Loucy (cell line): ENCODE measurements at regions not wholly inside any gene's neighbourhood (a gene's known extent, or its start where the extent isn't known, plus 50 kb on each side); places are given as distances from the start of the nearest gene placed in this dataset.

Source experiments
- H2AFZ ChIP-seq: fragments of 200-600 bp; sonication (generic); 2 replicates; pipeline ENCODE4 v1.6.0; 2016; ENCODE audit warnings: antibody characterized with exemption, mild to moderate bottlenecking, low read length, moderate library complexity
- H3F3A ChIP-seq: fragments of 200-600 bp; 2 replicates; pipeline ENCODE4 v1.6.0; 2016; ENCODE audit warnings: antibody characterized with exemption, low read depth, mild to moderate bottlenecking
- H3K27me3 ChIP-seq: fragments of 200-600 bp; sonication (generic); 2 replicates; pipeline ENCODE4 v1.6.1; 2014; ENCODE audit warnings: low read length, mild to moderate bottlenecking; ENCODE audit not compliant: insufficient read depth, poor library complexity, severe bottlenecking
- H3K36me3 ChIP-seq: fragments of 200-600 bp; sonication (generic); 2 replicates; pipeline ENCODE4 v1.6.1; 2016; ENCODE audit warnings: low read length; ENCODE audit not compliant: insufficient read depth
- H3K4me1 ChIP-seq: fragments of 200-600 bp; sonication (generic); 2 replicates; pipeline ENCODE4 v1.5.1; 2014; ENCODE audit warnings: low read length, mild to moderate bottlenecking; ENCODE audit not compliant: insufficient read depth, poor library complexity, severe bottlenecking
- H3K4me2 ChIP-seq: fragments of 200-600 bp; sonication (generic); 2 replicates; pipeline ENCODE4 v1.6.0; 2014; ENCODE audit warnings: antibody characterized with exemption, low read length, low read depth, mild to moderate bottlenecking; ENCODE audit not compliant: poor library complexity, severe bottlenecking
- H3K4me3 ChIP-seq: fragments of 200-600 bp; sonication (generic); 2 replicates; pipeline ENCODE4 v1.5.1; 2014; ENCODE audit warnings: low read length, mild to moderate bottlenecking, mixed read lengths; ENCODE audit not compliant: poor library complexity, severe bottlenecking
- H3K79me2 ChIP-seq: fragments of 200-600 bp; sonication (generic); 2 replicates; pipeline ENCODE4 v1.6.1; 2014; ENCODE audit warnings: low read length; ENCODE audit not compliant: insufficient read depth
- H3K9ac ChIP-seq: fragments of 200-600 bp; sonication (generic); 2 replicates; pipeline ENCODE4 v1.6.0; 2014; ENCODE audit warnings: mild to moderate bottlenecking, low read depth, low read length, moderate library complexity; ENCODE audit not compliant: poor library complexity, severe bottlenecking
- H3K9me2 ChIP-seq: fragments of 200-600 bp; sonication (generic); replicated peaks from 2 replicates; pipeline ENCODE4 v1.6.1; 2016; ENCODE audit warnings: low read depth, low read length, mixed read lengths
- H3K9me3 ChIP-seq: fragments of 200-600 bp; sonication (generic); 2 replicates; pipeline ENCODE4 v1.6.1; 2014; ENCODE audit warnings: mild to moderate bottlenecking, antibody characterized with exemption, low read length, low read depth; ENCODE audit not compliant: insufficient read depth
- H4K20me1 ChIP-seq: fragments of 200-600 bp; sonication (generic); 2 replicates; pipeline ENCODE4 v1.6.0; 2014; ENCODE audit warnings: antibody characterized with exemption, low read length, mild to moderate bottlenecking; ENCODE audit not compliant: insufficient read depth, poor library complexity, severe bottlenecking
- EZH2phosphoT487 ChIP-seq: fragments of 200-600 bp; IDR thresholded peaks from 2 replicates; pipeline ENCODE4 v1.6.1; 2018; ENCODE audit warnings: antibody characterized with exemption, mild to moderate bottlenecking, moderate library complexity, borderline replicate concordance
- TF ChIP-seq, protein P1 (sequence below): fragments of 200-600 bp; sonication (generic); conservative IDR thresholded peaks from 2 replicates; pipeline ENCODE4 v1.5.1; 2014; ENCODE audit warnings: mild to moderate bottlenecking, antibody characterized with exemption, low read length

DNA sequence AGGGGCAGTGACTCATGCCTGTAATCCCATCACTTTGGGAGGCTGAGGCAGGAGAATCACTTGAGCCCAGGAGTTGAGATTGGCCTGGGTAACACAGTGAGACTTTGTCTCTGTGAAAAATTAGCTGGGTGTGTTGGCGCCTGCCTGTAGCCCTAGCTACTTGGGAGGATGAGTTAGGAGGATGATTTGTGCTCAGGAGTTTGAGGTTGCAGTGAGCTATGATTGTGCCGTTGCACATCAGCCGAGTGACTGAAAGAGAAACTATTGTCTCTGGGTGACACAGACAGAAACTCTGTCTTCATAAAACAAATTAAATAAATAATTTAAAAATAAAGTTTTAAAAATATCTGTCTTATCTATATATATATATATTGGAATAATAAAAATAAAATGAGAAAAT, 1844.6 kb upstream of the PIK3C3 start:
- Histone ChIP-seq H3K9me2 (no peaks in the 10 kb centered on the region), H3K4me1 (no peaks in the 10 kb centered on the region), H3K4me3 (no peak overlapping the region), H3K9ac (no peak overlapping the region), H4K20me1 (no peaks in the 10 kb centered on the region), H2AFZ (no peak overlapping the region), H3K4me2 (no peak overlapping the region), H3K79me2 (no peaks in the 10 kb centered on the region), H3K27me3 (no peaks in the 10 kb centered on the region), H3K36me3 (no peaks in the 10 kb centered on the region), H3F3A (no peaks in the 10 kb centered on the region), H3K9me3 (no peaks in the 10 kb centered on the region)
- TF ChIP-seq, protein P1, sequence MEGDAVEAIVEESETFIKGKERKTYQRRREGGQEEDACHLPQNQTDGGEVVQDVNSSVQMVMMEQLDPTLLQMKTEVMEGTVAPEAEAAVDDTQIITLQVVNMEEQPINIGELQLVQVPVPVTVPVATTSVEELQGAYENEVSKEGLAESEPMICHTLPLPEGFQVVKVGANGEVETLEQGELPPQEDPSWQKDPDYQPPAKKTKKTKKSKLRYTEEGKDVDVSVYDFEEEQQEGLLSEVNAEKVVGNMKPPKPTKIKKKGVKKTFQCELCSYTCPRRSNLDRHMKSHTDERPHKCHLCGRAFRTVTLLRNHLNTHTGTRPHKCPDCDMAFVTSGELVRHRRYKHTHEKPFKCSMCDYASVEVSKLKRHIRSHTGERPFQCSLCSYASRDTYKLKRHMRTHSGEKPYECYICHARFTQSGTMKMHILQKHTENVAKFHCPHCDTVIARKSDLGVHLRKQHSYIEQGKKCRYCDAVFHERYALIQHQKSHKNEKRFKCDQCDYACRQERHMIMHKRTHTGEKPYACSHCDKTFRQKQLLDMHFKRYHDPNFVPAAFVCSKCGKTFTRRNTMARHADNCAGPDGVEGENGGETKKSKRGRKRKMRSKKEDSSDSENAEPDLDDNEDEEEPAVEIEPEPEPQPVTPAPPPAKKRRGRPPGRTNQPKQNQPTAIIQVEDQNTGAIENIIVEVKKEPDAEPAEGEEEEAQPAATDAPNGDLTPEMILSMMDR, result no peak
- TF ChIP-seq EZH2phosphoT487, result no peak

GRCh38 chr18:40109252-40110049, 1845.6 kb upstream of the PIK3C3 start:
- Histone ChIP-seq H3K27me3 (no peaks in the 10 kb centered on the region), H3K4me3 (peak overlapping the region; percentile 24), H3K9ac (no peak overlapping the region), H2AFZ (peak overlapping the region; percentile 33), H3K4me1 (no peaks in the 10 kb centered on the region), H3K36me3 (no peaks in the 10 kb centered on the region), H3K4me2 (peak overlapping the region; percentile 25), H3K79me2 (no peaks in the 10 kb centered on the region), H3F3A (no peaks in the 10 kb centered on the region), H3K9me3 (no peaks in the 10 kb centered on the region), H3K9me2 (no peaks in the 10 kb centered on the region), H4K20me1 (no peaks in the 10 kb centered on the region)
- TF ChIP-seq, protein P1, result no peak
- no peak for TF ChIP-seq EZH2phosphoT487

DNA sequence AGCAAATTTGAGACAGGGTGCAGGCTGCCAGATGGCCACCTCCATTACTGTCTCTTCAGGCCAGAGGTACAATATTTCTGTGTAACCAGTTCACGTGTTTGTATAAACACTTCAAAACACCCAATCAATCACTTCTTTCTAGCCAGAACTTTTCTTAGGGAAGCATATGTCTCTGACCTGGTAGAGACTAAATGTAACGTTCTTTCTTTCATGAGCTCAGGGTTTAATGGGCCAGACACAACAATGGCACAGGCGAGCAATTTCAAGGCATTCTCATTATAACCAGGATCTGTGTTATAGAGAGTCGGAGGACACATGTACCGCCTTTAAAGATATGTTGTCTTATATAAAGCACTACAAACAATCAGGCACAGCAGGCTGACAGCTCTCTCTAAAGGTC, 1846.4 kb upstream of the PIK3C3 start:
- Histone ChIP-seq H3K4me1 (no peaks in the 10 kb centered on the region), H3K9ac (no peak overlapping the region), H2AFZ (no peak overlapping the region), H3K27me3 (no peaks in the 10 kb centered on the region), H3K9me3 (no peaks in the 10 kb centered on the region), H3K36me3 (no peaks in the 10 kb centered on the region), H3K4me2 (no peak overlapping the region), H3K79me2 (no peaks in the 10 kb centered on the region), H4K20me1 (no peaks in the 10 kb centered on the region), H3K4me3 (no peak overlapping the region), H3F3A (no peaks in the 10 kb centered on the region), H3K9me2 (no peaks in the 10 kb centered on the region)
- TF ChIP-seq EZH2phosphoT487, result no peak
- TF ChIP-seq, protein P1, result no peak
